Fibroblast of skin of right quadriceps (primary cell): ENCODE measurements at regions not wholly inside any gene's neighbourhood (a gene's known extent, or its start where the extent isn't known, plus 50 kb on each side); places are given as distances from the start of the nearest gene placed in this dataset.
"Not testable (repeated sequence)": the region's sequence is repeated elsewhere in the genome, so short reads cannot be mapped to it uniquely, and the experiment has no call there.

Experiments used
- DNase-seq: peaks from one replicate; pipeline ENCODE4 v3.0.0-alpha.2; 2013

GRCh38 chr13:31385540-31385939 is 185.8 kb downstream of the B3GLCT start:
- DNase-seq = no peak

GRCh38 chr13:31394506-31394905 is 194.7 kb downstream of the B3GLCT start:
- DNase-seq = peak; percentile 5

- no peak for DNase-seq
These were observed 195.3 kb downstream of the B3GLCT start for GRCh38 chr13:31395090-31395489.

GRCh38 chr13:31399690-31400089 is 199.9 kb downstream of the B3GLCT start:
- no peak for DNase-seq

GRCh38 chr13:31403711-31404110 is 203.9 kb downstream of the B3GLCT start:
- DNase-seq = not testable (repeated sequence)

GRCh38 chr13:31408927-31409326 is 209.2 kb downstream of the B3GLCT start:
- no peak for DNase-seq

- no peak for DNase-seq
These were observed 210.0 kb downstream of the B3GLCT start for GRCh38 chr13:31409678-31410356.

GRCh38 chr13:31413516-31413915 is 213.7 kb downstream of the B3GLCT start:
- DNase-seq = no peak

- no peak for DNase-seq
These were observed 216.3 kb downstream of the B3GLCT start for GRCh38 chr13:31416066-31416465.

- no peak for DNase-seq
These were observed 218.4 kb downstream of the B3GLCT start for GRCh38 chr13:31418186-31418585.

- no peak for DNase-seq
These were observed 222.0 kb downstream of the B3GLCT start for GRCh38 chr13:31421756-31422155.

- peak; percentile 72 for DNase-seq
These were observed 224.5 kb downstream of the B3GLCT start for GRCh38 chr13:31424130-31424729.

- DNase-seq = no peak
These were observed 226.6 kb downstream of the B3GLCT start for GRCh38 chr13:31426395-31426794.

GRCh38 chr13:31427151-31428100 is 227.7 kb downstream of the B3GLCT start:
- DNase-seq = no peak

- peak; percentile 30 for DNase-seq
These were observed 232.0 kb downstream of the B3GLCT start for GRCh38 chr13:31431722-31432137.

GRCh38 chr13:31433207-31433606 is 233.4 kb downstream of the B3GLCT start:
- DNase-seq = peak; percentile 9

- DNase-seq = no peak
These were observed 234.0 kb downstream of the B3GLCT start for GRCh38 chr13:31433746-31434145.

GRCh38 chr13:31434613-31435012 is 234.8 kb downstream of the B3GLCT start:
- DNase-seq = no peak

GRCh38 chr13:31435536-31435935 is 235.8 kb downstream of the B3GLCT start:
- DNase-seq = no peak

- no peak for DNase-seq
These were observed 236.7 kb downstream of the B3GLCT start for GRCh38 chr13:31436478-31436877.

GRCh38 chr13:31437975-31438374 is 238.2 kb downstream of the B3GLCT start:
- DNase-seq = no peak

- DNase-seq = no peak
These were observed 240.4 kb downstream of the B3GLCT start for GRCh38 chr13:31440132-31440531.

- no peak for DNase-seq
These were observed 242.2 kb downstream of the B3GLCT start for GRCh38 chr13:31441800-31442510.
